GM12878 (cell line): ENCODE measurements at regions not wholly inside any gene's neighbourhood (a gene's known extent, or its start where the extent isn't known, plus 50 kb on each side); places are given as distances from the start of the nearest gene placed in this dataset.

Experiments used
- ATAC-seq: fragments of 200-7000 bp; cut with Tn5 transposase; 3 replicates; pipeline ENCODE4 v1.9.1; 2020; ENCODE audit warnings: mild to moderate bottlenecking, moderate library complexity
- BruUV-seq: library from RNA; stranded (reverse); fragments of 400-500 nt; replicated peaks from 2 replicates; lab custom pipeline; 2021; lab: Mats Ljungman, UMichigan
- CTCF ChIA-PET: fragments of 300-600 bp; sonication (Branson Sonifier 250); formaldehyde crosslinking; extraction: SDS; loops from one replicate; lab custom pipeline; 2021; ENCODE audit warnings: inconsistent platforms; lab: Yijun Ruan, JAX
- POLR2A ChIA-PET: fragments of 350-600 bp; formaldehyde crosslinking; extraction: SDS; loops from one replicate; lab custom pipeline; 2021; ENCODE audit warnings: inconsistent platforms; lab: Charles Lee
- RAD21 ChIA-PET: fragments of 300-600 bp; sonication (Branson Sonifier 250); formaldehyde crosslinking; loops from one replicate; lab custom pipeline; 2023; ENCODE audit warnings: antibody characterized with exemption; ENCODE audit not compliant: unreplicated experiment; lab: Charles Lee
- SMC1A ChIA-PET: fragments of 300-600 bp; sonication (Branson Sonifier 250); formaldehyde crosslinking; loops from one replicate; lab custom pipeline; 2023; ENCODE audit not compliant: unreplicated experiment, uncharacterized antibody; lab: Charles Lee
- DNase-seq: peaks from one replicate; pipeline ENCODE4 v3.0.0-alpha.2; 2011; ENCODE audit warnings: low read depth, low spot score
- FAIRE-seq: peaks from 3 replicates; lab custom pipeline; 2011; peaks lifted over from hg19 to GRCh38; lab: Jason Lieb, UNC
- H2AFZ ChIP-seq: 2 replicates; pipeline ENCODE4 v1.6.0; 2011; ENCODE audit warnings: low read depth, low read length, control low read depth; ENCODE audit not compliant: control insufficient read depth
- H3K27ac ChIP-seq: 2 replicates; pipeline ENCODE4 v1.5.1; 2011; ENCODE audit warnings: control low read depth; ENCODE audit not compliant: control insufficient read depth, insufficient read depth
- H3K27me3 ChIP-seq, 2 experiments: replicated peaks in 1 of 2; 2 replicates each; pipeline versions ENCODE4 v1.6.0 to v1.6.1; 2011; ENCODE audit warnings: low read length in 1 of 2; ENCODE audit not compliant: control insufficient read depth in 2 of 2, insufficient read depth in 2 of 2
- H3K36me3 ChIP-seq, 2 experiments: 2 replicates each; pipeline ENCODE4 v1.5.1; 2011; ENCODE audit warnings: low read length in 1 of 2; ENCODE audit not compliant: control insufficient read depth in 2 of 2, insufficient read depth in 2 of 2
- H3K4me1 ChIP-seq: 2 replicates; pipeline ENCODE4 v1.6.1; 2011; ENCODE audit warnings: mild to moderate bottlenecking, low read length, moderate library complexity, mixed read lengths; ENCODE audit not compliant: control insufficient read depth, insufficient read depth
- H3K4me2 ChIP-seq: 2 replicates; pipeline ENCODE4 v1.6.0; 2011; ENCODE audit warnings: control low read depth; ENCODE audit not compliant: control insufficient read depth, insufficient read depth
- H3K4me3 ChIP-seq: fragments of 200-600 bp; sonication (generic); 2 replicates; pipeline ENCODE4 v1.5.1; 2016
- H3K79me2 ChIP-seq: 2 replicates; pipeline ENCODE4 v1.6.0; 2011; ENCODE audit warnings: low read length; ENCODE audit not compliant: control insufficient read depth, insufficient read depth
- H3K9ac ChIP-seq: 2 replicates; pipeline ENCODE4 v1.8.0; 2011; ENCODE audit warnings: low read length, control low read depth, mixed read lengths; ENCODE audit not compliant: control insufficient read depth, insufficient read depth
- H3K9me3 ChIP-seq: replicated peaks from 3 replicates; pipeline ENCODE4 v1.5.1; 2011; ENCODE audit warnings: mild to moderate bottlenecking, low read length; ENCODE audit not compliant: control insufficient read depth, insufficient read depth
- H4K20me1 ChIP-seq: 2 replicates; pipeline ENCODE4 v1.6.0; 2011; ENCODE audit not compliant: control insufficient read depth, insufficient read depth
- ASH2L ChIP-seq: fragments of 300-600, 200-600 bp; sonication (generic); IDR thresholded peaks from 2 replicates; pipeline ENCODE4 v1.6.1; 2017; ENCODE audit warnings: low read depth, mild to moderate bottlenecking, borderline replicate concordance
- CEBPB ChIP-seq, 2 experiments: fragments of 150-350 bp in 1 of 2; IDR thresholded peaks; 2 replicates each; pipeline ENCODE4 v1.6.1; 2012 to 2014; ENCODE audit warnings: low read depth in 2 of 2, low read length in 2 of 2, borderline replicate concordance in 1 of 2, inconsistent platforms in 1 of 2
- HCFC1 ChIP-seq: fragments of 150-350 bp; IDR thresholded peaks from 2 replicates; pipeline ENCODE4 v1.6.1; 2014; ENCODE audit warnings: low read length
- IKZF1 ChIP-seq: fragments of 450-650 bp; conservative IDR thresholded peaks from 2 replicates; pipeline ENCODE4 v1.6.1; 2017; ENCODE audit warnings: antibody characterized with exemption, mild to moderate bottlenecking
- IKZF2 ChIP-seq, 2 experiments: fragments of 450-650 bp; IDR thresholded peaks; 2 replicates each; pipeline ENCODE4 v1.6.1; 2017; ENCODE audit warnings: mild to moderate bottlenecking in 2 of 2, moderate library complexity in 2 of 2
- MTA2 ChIP-seq: fragments of 450-650 bp; IDR thresholded peaks from 2 replicates; pipeline ENCODE4 v1.6.1; 2016; ENCODE audit warnings: low read depth, mild to moderate bottlenecking, moderate library complexity
- MTA3 ChIP-seq: IDR thresholded peaks from 2 replicates; pipeline ENCODE4 v1.6.1; 2012; ENCODE audit warnings: low read length, inconsistent platforms, borderline replicate concordance
- NKRF ChIP-seq: fragments of 450-650 bp; conservative IDR thresholded peaks from 2 replicates; pipeline ENCODE4 v1.6.1; 2017; ENCODE audit warnings: mild to moderate bottlenecking, moderate library complexity
- PAX5 ChIP-seq: IDR thresholded peaks from 2 replicates; pipeline ENCODE4 v1.6.1; 2011; ENCODE audit warnings: low read depth, low read length, borderline replicate concordance
- POLR2AphosphoS5 ChIP-seq: IDR thresholded peaks from 2 replicates; pipeline ENCODE4 v1.6.1; 2011; ENCODE audit warnings: mild to moderate bottlenecking, low read length, inconsistent platforms
- RELB ChIP-seq: fragments of 450-650 bp; IDR thresholded peaks from 2 replicates; pipeline ENCODE4 v1.6.1; 2017; ENCODE audit warnings: low read depth, mild to moderate bottlenecking, moderate library complexity
- SMAD1 ChIP-seq: fragments of 450-650 bp; IDR thresholded peaks from 2 replicates; pipeline ENCODE4 v1.6.1; 2018; ENCODE audit warnings: mild to moderate bottlenecking, low read depth; ENCODE audit not compliant: partially characterized antibody
- SMC3 ChIP-seq: IDR thresholded peaks from 2 replicates; pipeline ENCODE4 v1.6.1; 2011; ENCODE audit warnings: low read length, improper control_type of control experiment, borderline replicate concordance
- SREBF1 ChIP-seq: IDR thresholded peaks from 2 replicates; pipeline ENCODE4 v1.6.1; 2012; ENCODE audit warnings: mild to moderate bottlenecking, low read length
- TARDBP ChIP-seq: IDR thresholded peaks from 2 replicates; pipeline ENCODE4 v1.6.1; 2016; ENCODE audit warnings: borderline replicate concordance
- ZNF217 ChIP-seq: fragments of 450-650 bp; IDR thresholded peaks from 2 replicates; pipeline ENCODE4 v1.6.1; 2017; ENCODE audit warnings: antibody characterized with exemption, mild to moderate bottlenecking
- WGBS: methylation state at CpG from one replicate; pipeline ENCODE4 v1.1.6; 2016; ENCODE audit warnings: low lambda C conversion rate; ENCODE audit not compliant: insufficient replicate concordance, insufficient coverage; ENCODE audit errors: missing lambda C conversion rate; 5-methylcytosine and 5-hydroxymethylcytosine counted together
- in situ Hi-C: fragments of 300-500 bp; cut with MboI; formaldehyde crosslinking; loops from 9 replicates; pipeline ENCODE4 v1.14.3; 2018; ENCODE audit warnings: mixed read lengths
- intact Hi-C: fragments of 100-400 bp; cut with micrococcal nuclease; formaldehyde crosslinking; loops from one replicate; pipeline ENCODE4 v1.14.2; 2022; ENCODE audit not compliant: unreplicated experiment

GRCh38 chr3:166697495-166697894, 682.6 kb downstream of the ZBBX start:
- no peak for DNase-seq
- no peak overlapping the region for H3K4me2 ChIP-seq
- no peak for FAIRE-seq
- no peak overlapping the region for H2AFZ ChIP-seq
- no peak overlapping the region for H3K9ac ChIP-seq
- ChIA-PET POLR2A (no interaction called here), CTCF (no interaction called here), SMC1A (no interaction called here), RAD21 (no interaction called here)
- no peaks in the 10 kb centered on the region for H3K9me3 ChIP-seq
- ATAC-seq, result no peak
- 47% methylated on average over 1 of the region's 1 CpG for WGBS
- H3K4me3 ChIP-seq, result no peak overlapping the region
- intact Hi-C loops, result no loop called here
- in situ Hi-C loops, result no loop called here
- H3K4me1 ChIP-seq, result no peaks in the 10 kb centered on the region
- no peaks in the 10 kb centered on the region for H3K27me3 ChIP-seq
- TF ChIP-seq IKZF1, result no peak
- TF ChIP-seq CEBPB (IDR thresholded peaks at IDR 0.05; ENCODE audit: borderline replicate concordance in 1 of 2, low read depth in 2 of 2, low read length in 2 of 2), result no peak
- no peak for TF ChIP-seq MTA2
- no peak for TF ChIP-seq TARDBP
- no peak for TF ChIP-seq IKZF2 (IDR thresholded peaks at IDR 0.05)
- no peak for TF ChIP-seq ZNF217
- no peak overlapping the region for H3K27ac ChIP-seq
- no peaks in the 10 kb centered on the region for H3K36me3 ChIP-seq
- BruUV-seq, result no TSS peak
- H3K79me2 ChIP-seq, result no peaks in the 10 kb centered on the region
- H4K20me1 ChIP-seq, result no peaks in the 10 kb centered on the region

- Histone ChIP-seq H3K9me3 (no peaks in the 10 kb centered on the region), H3K9ac (no peak overlapping the region), H3K36me3 (no peaks in the 10 kb centered on the region), H3K4me3 (no peak overlapping the region), H3K27me3 (no peaks in the 10 kb centered on the region), H3K4me2 (no peak overlapping the region), H3K4me1 (no peaks in the 10 kb centered on the region), H3K79me2 (no peaks in the 10 kb centered on the region), H4K20me1 (no peaks in the 10 kb centered on the region), H3K27ac (no peak overlapping the region), H2AFZ (no peak overlapping the region)
- ChIA-PET CTCF (interaction anchor here (1.1 kb wide), 1 partner anchor 11 kb away, joined by 3 read pairs; no protein-coding TSS in a partner anchor), POLR2A (no interaction called here), RAD21 (no interaction called here), SMC1A (no interaction called here)
- no peak for FAIRE-seq
- no peak for ATAC-seq
- WGBS, result 6% methylated on average over 2 of the region's 2 CpGs
- BruUV-seq, result no TSS peak
- intact Hi-C loops (no loop called here), in situ Hi-C loops (no loop called here)
- DNase-seq, result no peak
- TF ChIP-seq MTA3 (no peak), NKRF (no peak), ASH2L (no peak), SMAD1 (no peak), PAX5 (no peak), RELB (no peak), SREBF1 (no peak), CEBPB (IDR thresholded peaks at IDR 0.05; ENCODE audit: borderline replicate concordance in 1 of 2, low read depth in 2 of 2, low read length in 2 of 2) (no peak), POLR2AphosphoS5 (no peak), HCFC1 (no peak), IKZF2 (IDR thresholded peaks at IDR 0.05) (no peak), SMC3 (no peak)
These were observed 684.0 kb downstream of the ZBBX start for GRCh38 chr3:166696103-166696502.
